Right atrium auricular region (tissue), 2 donors: ENCODE measurements at regions not wholly inside any gene's neighbourhood (a gene's known extent, or its start where the extent isn't known, plus 50 kb on each side); places are given as distances from the start of the nearest gene placed in this dataset.

Source experiments
- DNase-seq: peaks from one replicate; pipeline ENCODE4 v3.0.0-alpha.2; 2019; ENCODE audit warnings: low spot score
- H3K27ac ChIP-seq, 2 donors: fragments of 200-600 bp; sonication (generic); 1 replicate in 1 of 2; 2 replicates in 1 of 2; pipeline ENCODE4 v1.5.1; 2016 to 2019
- H3K27me3 ChIP-seq, 2 donors: fragments of 200-600 bp; sonication (generic); one replicate each; pipeline versions ENCODE4 v1.5.1 to v1.6.0; 2017 to 2019
- H3K36me3 ChIP-seq: fragments of 200-600 bp; sonication (generic); one replicate; pipeline ENCODE4 v1.5.1; 2016
- H3K4me1 ChIP-seq, 2 donors: fragments of 200-600 bp; sonication (generic); one replicate each; pipeline versions ENCODE4 v1.5.1 to v1.6.0; 2017 to 2019
- H3K4me3 ChIP-seq, 2 donors: fragments of 200-600 bp; sonication (generic); 1 replicate in 1 of 2; 2 replicates in 1 of 2; pipeline ENCODE4 v1.5.1; 2017 to 2019; ENCODE audit warnings: mild to moderate bottlenecking in 1 of 2, moderate library complexity in 1 of 2
- H3K9me3 ChIP-seq, 2 donors: fragments of 200-600 bp; sonication (generic); one replicate each; pipeline ENCODE4 v1.5.1; 2019
- CTCF ChIP-seq, 2 donors: fragments of 200-600 bp; sonication (generic); IDR thresholded peaks; one replicate each; pipeline ENCODE4 v1.5.1; 2019; ENCODE audit warnings: antibody characterized with exemption in 2 of 2

- Histone ChIP-seq H3K27me3 (no peaks in the 10 kb centered on the region), H3K36me3 (no peaks in the 10 kb centered on the region), H3K4me1 (no peaks in the 10 kb centered on the region), H3K9me3 (no peaks in the 10 kb centered on the region), H3K4me3 (no peak overlapping the region), H3K27ac (no peak overlapping the region)
- TF ChIP-seq CTCF (IDR thresholded peaks at IDR 0.05): no peak
- DNase-seq: no peak
Measured at GRCh38 chr18:38545071-38545470, 979.5 kb upstream of the CELF4 start.

DNA sequence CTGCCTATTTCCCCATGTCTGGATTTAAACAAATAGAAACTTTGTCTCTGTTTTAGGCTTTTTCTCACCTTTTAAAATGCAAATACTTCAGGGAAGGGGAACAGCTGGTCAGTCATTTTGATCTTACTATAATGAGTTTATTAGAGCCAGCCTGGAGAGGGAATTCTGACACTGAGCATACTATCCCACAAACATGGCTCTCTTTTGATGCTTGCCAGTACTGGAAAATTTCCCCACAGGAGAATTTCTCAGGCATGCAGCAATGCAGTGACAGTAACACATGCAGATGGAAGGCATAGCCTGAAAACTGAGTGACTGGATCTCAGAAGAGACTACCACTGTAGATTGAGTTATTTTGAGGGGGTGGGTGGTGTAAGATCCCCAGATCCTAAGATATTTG is 974.3 kb upstream of the CELF4 start:
- Histone ChIP-seq H3K27me3 (no peaks in the 10 kb centered on the region), H3K4me3 (no peak overlapping the region), H3K4me1 (no peaks in the 10 kb centered on the region), H3K36me3 (no peaks in the 10 kb centered on the region), H3K9me3 (no peaks in the 10 kb centered on the region), H3K27ac (no peak overlapping the region)
- DNase-seq: no peak
- TF ChIP-seq CTCF (IDR thresholded peaks at IDR 0.05): no peak

DNA sequence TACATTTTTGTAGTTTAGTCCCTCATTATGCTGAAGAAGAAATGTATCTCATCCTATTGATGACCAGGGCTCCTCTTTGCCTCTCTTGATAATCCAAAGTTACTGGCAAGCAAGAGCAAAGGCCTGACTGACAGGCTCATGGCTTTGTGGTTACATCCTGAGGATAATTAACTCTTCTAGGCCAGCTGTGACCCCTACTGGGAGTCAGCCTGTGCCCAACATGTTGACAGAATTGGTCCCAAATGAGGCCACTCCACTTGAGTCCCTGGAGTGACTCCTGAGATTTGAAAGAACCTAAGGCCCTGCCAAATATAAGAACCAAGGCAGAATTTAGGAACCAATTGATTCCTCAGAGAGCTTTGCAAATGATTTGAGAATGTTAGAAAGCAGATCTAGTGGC is 973.8 kb upstream of the CELF4 start:
- DNase-seq: no peak
- Histone ChIP-seq H3K4me1 (no peaks in the 10 kb centered on the region), H3K4me3 (no peak overlapping the region), H3K27me3 (no peaks in the 10 kb centered on the region), H3K27ac (no peak overlapping the region), H3K36me3 (no peaks in the 10 kb centered on the region), H3K9me3 (peaks cover 0 to 3% of the 10 kb centered on the region in 2 donors)
- TF ChIP-seq CTCF (IDR thresholded peaks at IDR 0.05): no peak

DNA sequence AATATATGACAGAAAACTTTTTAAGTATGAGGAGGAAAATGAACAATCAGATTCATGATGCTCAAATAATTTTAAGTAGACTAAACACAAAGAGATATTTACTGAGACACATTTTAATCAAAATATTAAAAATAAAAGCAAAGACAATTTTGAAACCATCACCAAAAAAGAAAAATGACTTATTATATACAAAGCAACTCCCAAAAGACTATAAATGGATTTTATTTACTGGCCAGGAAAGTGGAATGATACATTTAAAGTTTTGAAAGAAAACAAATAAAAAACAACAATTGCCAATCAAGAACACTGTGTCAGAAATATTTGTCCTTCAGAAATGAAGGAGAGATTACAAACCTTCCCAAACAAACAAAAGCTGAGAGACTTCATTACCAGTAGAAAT is 968.5 kb upstream of the CELF4 start:
- Histone ChIP-seq H3K27me3 (no peaks in the 10 kb centered on the region), H3K4me3 (no peak overlapping the region), H3K9me3 (peaks cover 0 to 16% of the 10 kb centered on the region in 2 donors), H3K27ac (no peak overlapping the region), H3K36me3 (no peaks in the 10 kb centered on the region), H3K4me1 (no peaks in the 10 kb centered on the region)
- no peak for TF ChIP-seq CTCF (IDR thresholded peaks at IDR 0.05)
- DNase-seq: no peak

DNA sequence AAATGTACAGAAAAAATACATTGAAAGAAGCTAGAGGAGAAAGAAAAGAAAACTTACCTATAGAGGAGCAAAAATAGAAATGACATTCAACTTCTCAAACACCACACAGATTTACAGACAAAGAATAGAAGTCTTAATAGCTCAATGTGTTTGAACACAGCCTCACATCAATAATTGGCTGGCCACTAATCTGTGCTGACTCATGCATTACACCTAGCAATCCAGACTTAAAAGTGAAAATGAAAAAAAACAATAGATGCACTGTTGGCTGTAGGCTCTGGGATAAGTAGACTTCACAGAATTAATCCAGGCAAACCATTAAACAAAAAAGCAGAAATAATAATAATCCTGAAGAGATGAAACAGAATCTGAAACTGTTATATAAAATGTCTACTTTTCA is 961.3 kb upstream of the CELF4 start:
- Histone ChIP-seq H3K4me3 (no peak overlapping the region), H3K4me1 (no peaks in the 10 kb centered on the region), H3K36me3 (no peaks in the 10 kb centered on the region), H3K27ac (no peak overlapping the region), H3K27me3 (no peaks in the 10 kb centered on the region), H3K9me3 (no peaks in the 10 kb centered on the region)
- no peak for DNase-seq
- no peak for TF ChIP-seq CTCF (IDR thresholded peaks at IDR 0.05)

- no peak for DNase-seq
- Histone ChIP-seq H3K4me1 (no peaks in the 10 kb centered on the region), H3K9me3 (no peaks in the 10 kb centered on the region), H3K36me3 (no peaks in the 10 kb centered on the region), H3K27ac (no peak overlapping the region), H3K4me3 (no peak overlapping the region), H3K27me3 (no peaks in the 10 kb centered on the region)
- no peak for TF ChIP-seq CTCF (IDR thresholded peaks at IDR 0.05)
Measured at GRCh38 chr18:38525039-38525438, 959.4 kb upstream of the CELF4 start.
